ENCODE measurements at regions not wholly inside any gene's neighbourhood (a gene's known extent, or its start where the extent isn't known, plus 50 kb on each side); places are given as distances from the start of the nearest gene placed in this dataset.
"Not testable (repeated sequence)": the region's sequence is repeated elsewhere in the genome, so short reads cannot be mapped to it uniquely, and the experiment has no call there.

- H3K4me2 ChIP-seq (ENCODE audit: low read depth, low read length); H4K20me1 ChIP-seq (ENCODE audit: insufficient read depth, low read length); H3K27me3 ChIP-seq (ENCODE audit: control insufficient read depth in 1 of 2, insufficient read depth in 2 of 2, low read length in 2 of 2); BruUV-seq (replicated peaks); H3K9me3 ChIP-seq (ENCODE audit: low read length); ATAC-seq; CTCF ChIA-PET (ENCODE audit: low intra/inter-chr PET ratio, low total read pairs); H3K36me3 ChIP-seq (replicated peaks in 1 of 2; ENCODE audit: control insufficient read depth in 1 of 2, insufficient read depth in 2 of 2, low read length in 2 of 2); in situ Hi-C loops (cut with HindIII; ENCODE audit: extremely low pct_ligation_motif_present, low pct_unique_long_range_greater_than_20kb); H3K4me1 ChIP-seq (ENCODE audit: insufficient read depth, low read length); H3K79me2 ChIP-seq (ENCODE audit: insufficient read depth, low read length); FAIRE-seq; H2AFZ ChIP-seq (ENCODE audit: low read length); POLR2A ChIA-PET; intact Hi-C loops (cut with micrococcal nuclease; ENCODE audit: unreplicated experiment); H3K9ac ChIP-seq (ENCODE audit: insufficient read depth, low read depth, low read length); H3K4me3 ChIP-seq (replicated peaks in 1 of 3; ENCODE audit: insufficient read depth in 1 of 3, low read depth in 2 of 3, low read length in 3 of 3); H3K27ac ChIP-seq (ENCODE audit: extremely low read length, insufficient read depth, low read length); DNase-seq (ENCODE audit: low spot score): not testable (repeated sequence)
- WGBS (ENCODE audit: low lambda C conversion rate): no CpG with 5 or more reads among the region's 8 CpGs
These were observed 125.3 kb upstream of the SIMC1 start for GRCh38 chr5:176112888-176113287.

- H3K4me1 ChIP-seq (ENCODE audit: insufficient read depth, low read length); ATAC-seq; H3K9ac ChIP-seq (ENCODE audit: insufficient read depth, low read depth, low read length); FAIRE-seq; H3K36me3 ChIP-seq (replicated peaks in 1 of 2; ENCODE audit: control insufficient read depth in 1 of 2, insufficient read depth in 2 of 2, low read length in 2 of 2); H4K20me1 ChIP-seq (ENCODE audit: insufficient read depth, low read length); CTCF ChIA-PET (ENCODE audit: low intra/inter-chr PET ratio, low total read pairs); in situ Hi-C loops (cut with HindIII; ENCODE audit: extremely low pct_ligation_motif_present, low pct_unique_long_range_greater_than_20kb); DNase-seq (ENCODE audit: low spot score); H2AFZ ChIP-seq (ENCODE audit: low read length); H3K79me2 ChIP-seq (ENCODE audit: insufficient read depth, low read length); H3K27ac ChIP-seq (ENCODE audit: extremely low read length, insufficient read depth, low read length); BruUV-seq (replicated peaks); H3K9me3 ChIP-seq (ENCODE audit: low read length); intact Hi-C loops (cut with micrococcal nuclease; ENCODE audit: unreplicated experiment); POLR2A ChIA-PET; H3K4me2 ChIP-seq (ENCODE audit: low read depth, low read length); H3K4me3 ChIP-seq (replicated peaks in 1 of 3; ENCODE audit: insufficient read depth in 1 of 3, low read depth in 2 of 3, low read length in 3 of 3); H3K27me3 ChIP-seq (ENCODE audit: control insufficient read depth in 1 of 2, insufficient read depth in 2 of 2, low read length in 2 of 2): not testable (repeated sequence)
- WGBS (ENCODE audit: low lambda C conversion rate): 79% methylated on average over 2 of the region's 6 CpGs
These were observed 124.4 kb upstream of the SIMC1 start for GRCh38 chr5:176113673-176114335.

GRCh38 chr5:176114825-176115224, 123.4 kb upstream of the SIMC1 start:
- H3K27me3 ChIP-seq (ENCODE audit: control insufficient read depth in 1 of 2, insufficient read depth in 2 of 2, low read length in 2 of 2); FAIRE-seq; H3K4me1 ChIP-seq (ENCODE audit: insufficient read depth, low read length); H3K9ac ChIP-seq (ENCODE audit: insufficient read depth, low read depth, low read length); intact Hi-C loops (cut with micrococcal nuclease; ENCODE audit: unreplicated experiment); H3K4me2 ChIP-seq (ENCODE audit: low read depth, low read length); ATAC-seq; H3K27ac ChIP-seq (ENCODE audit: extremely low read length, insufficient read depth, low read length); BruUV-seq (replicated peaks); H2AFZ ChIP-seq (ENCODE audit: low read length); H3K79me2 ChIP-seq (ENCODE audit: insufficient read depth, low read length); H3K36me3 ChIP-seq (replicated peaks in 1 of 2; ENCODE audit: control insufficient read depth in 1 of 2, insufficient read depth in 2 of 2, low read length in 2 of 2); CTCF ChIA-PET (ENCODE audit: low intra/inter-chr PET ratio, low total read pairs); POLR2A ChIA-PET; DNase-seq (ENCODE audit: low spot score); H3K9me3 ChIP-seq (ENCODE audit: low read length); in situ Hi-C loops (cut with HindIII; ENCODE audit: extremely low pct_ligation_motif_present, low pct_unique_long_range_greater_than_20kb); H3K4me3 ChIP-seq (replicated peaks in 1 of 3; ENCODE audit: insufficient read depth in 1 of 3, low read depth in 2 of 3, low read length in 3 of 3); H4K20me1 ChIP-seq (ENCODE audit: insufficient read depth, low read length): not testable (repeated sequence)
- WGBS (ENCODE audit: low lambda C conversion rate): 70% methylated on average over 4 of the region's 7 CpGs

- POLR2A ChIA-PET; FAIRE-seq; H3K4me3 ChIP-seq (replicated peaks in 1 of 3; ENCODE audit: insufficient read depth in 1 of 3, low read depth in 2 of 3, low read length in 3 of 3); H3K9ac ChIP-seq (ENCODE audit: insufficient read depth, low read depth, low read length); H3K4me1 ChIP-seq (ENCODE audit: insufficient read depth, low read length); H3K4me2 ChIP-seq (ENCODE audit: low read depth, low read length); H3K79me2 ChIP-seq (ENCODE audit: insufficient read depth, low read length); DNase-seq (ENCODE audit: low spot score); intact Hi-C loops (cut with micrococcal nuclease; ENCODE audit: unreplicated experiment); H3K27me3 ChIP-seq (ENCODE audit: control insufficient read depth in 1 of 2, insufficient read depth in 2 of 2, low read length in 2 of 2); ATAC-seq; H2AFZ ChIP-seq (ENCODE audit: low read length); CTCF ChIA-PET (ENCODE audit: low intra/inter-chr PET ratio, low total read pairs); in situ Hi-C loops (cut with HindIII; ENCODE audit: extremely low pct_ligation_motif_present, low pct_unique_long_range_greater_than_20kb); H3K36me3 ChIP-seq (replicated peaks in 1 of 2; ENCODE audit: control insufficient read depth in 1 of 2, insufficient read depth in 2 of 2, low read length in 2 of 2); H3K27ac ChIP-seq (ENCODE audit: extremely low read length, insufficient read depth, low read length); H4K20me1 ChIP-seq (ENCODE audit: insufficient read depth, low read length); BruUV-seq (replicated peaks); H3K9me3 ChIP-seq (ENCODE audit: low read length): not testable (repeated sequence)
- 68% methylated on average over 4 of the region's 8 CpGs for WGBS (ENCODE audit: low lambda C conversion rate)
These were observed 120.5 kb upstream of the SIMC1 start for GRCh38 chr5:176117699-176118238.

All from HepG2 (cell line).